ENCODE measurements at regions not wholly inside any gene's neighbourhood (a gene's known extent, or its start where the extent isn't known, plus 50 kb on each side); places are given as distances from the start of the nearest gene placed in this dataset.

DNA sequence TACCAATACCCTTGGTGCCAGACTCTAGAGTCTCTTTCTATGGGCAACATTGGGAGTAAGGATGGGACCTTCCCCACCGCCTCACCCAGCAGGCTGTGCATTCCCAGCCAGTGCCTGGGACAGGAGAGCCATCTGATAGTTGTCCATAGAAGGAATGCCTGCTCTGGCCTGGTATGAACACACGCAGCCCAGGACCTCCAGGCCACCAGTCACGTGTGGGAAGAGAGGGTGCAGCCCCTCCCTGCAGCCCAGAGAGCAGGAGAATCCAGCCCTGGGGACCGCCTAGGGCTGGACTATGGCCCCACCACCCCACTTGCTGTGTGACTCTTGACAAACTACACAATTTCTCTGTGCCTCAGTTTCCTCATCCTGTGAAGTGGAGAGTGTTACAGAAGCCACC lies 52.5 kb upstream of the ID2 start:
- H3K9me2 ChIP-seq (ENCODE audit: insufficient read depth, low read length): no peaks in the 10 kb centered on the region
- H3K9me3 ChIP-seq (ENCODE audit: low read length): no peaks in the 10 kb centered on the region
- H3K4me2 ChIP-seq (ENCODE audit: low read length): no peak overlapping the region
- H3F3A ChIP-seq (ENCODE audit: insufficient read depth, low read length, poor library complexity, severe bottlenecking): no peaks in the 10 kb centered on the region
- H3K4me3 ChIP-seq (ENCODE audit: low read length): no peak overlapping the region
- H3K27me3 ChIP-seq (ENCODE audit: insufficient read depth, low read depth, low read length): no peaks in the 10 kb centered on the region
- H3K36me3 ChIP-seq (ENCODE audit: insufficient read depth, low read length): no peaks in the 10 kb centered on the region
- H3K27ac ChIP-seq (ENCODE audit: low read length): no peak overlapping the region
- TF ChIP-seq, protein P1, sequence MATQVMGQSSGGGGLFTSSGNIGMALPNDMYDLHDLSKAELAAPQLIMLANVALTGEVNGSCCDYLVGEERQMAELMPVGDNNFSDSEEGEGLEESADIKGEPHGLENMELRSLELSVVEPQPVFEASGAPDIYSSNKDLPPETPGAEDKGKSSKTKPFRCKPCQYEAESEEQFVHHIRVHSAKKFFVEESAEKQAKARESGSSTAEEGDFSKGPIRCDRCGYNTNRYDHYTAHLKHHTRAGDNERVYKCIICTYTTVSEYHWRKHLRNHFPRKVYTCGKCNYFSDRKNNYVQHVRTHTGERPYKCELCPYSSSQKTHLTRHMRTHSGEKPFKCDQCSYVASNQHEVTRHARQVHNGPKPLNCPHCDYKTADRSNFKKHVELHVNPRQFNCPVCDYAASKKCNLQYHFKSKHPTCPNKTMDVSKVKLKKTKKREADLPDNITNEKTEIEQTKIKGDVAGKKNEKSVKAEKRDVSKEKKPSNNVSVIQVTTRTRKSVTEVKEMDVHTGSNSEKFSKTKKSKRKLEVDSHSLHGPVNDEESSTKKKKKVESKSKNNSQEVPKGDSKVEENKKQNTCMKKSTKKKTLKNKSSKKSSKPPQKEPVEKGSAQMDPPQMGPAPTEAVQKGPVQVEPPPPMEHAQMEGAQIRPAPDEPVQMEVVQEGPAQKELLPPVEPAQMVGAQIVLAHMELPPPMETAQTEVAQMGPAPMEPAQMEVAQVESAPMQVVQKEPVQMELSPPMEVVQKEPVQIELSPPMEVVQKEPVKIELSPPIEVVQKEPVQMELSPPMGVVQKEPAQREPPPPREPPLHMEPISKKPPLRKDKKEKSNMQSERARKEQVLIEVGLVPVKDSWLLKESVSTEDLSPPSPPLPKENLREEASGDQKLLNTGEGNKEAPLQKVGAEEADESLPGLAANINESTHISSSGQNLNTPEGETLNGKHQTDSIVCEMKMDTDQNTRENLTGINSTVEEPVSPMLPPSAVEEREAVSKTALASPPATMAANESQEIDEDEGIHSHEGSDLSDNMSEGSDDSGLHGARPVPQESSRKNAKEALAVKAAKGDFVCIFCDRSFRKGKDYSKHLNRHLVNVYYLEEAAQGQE (IDR thresholded peaks at IDR 0.05; ENCODE audit: borderline replicate concordance): no peak
- TF ChIP-seq CTCF (IDR thresholded peaks at IDR 0.05; ENCODE audit: poor library complexity, severe bottlenecking): no peak
- TF ChIP-seq RAD21 (conservative IDR thresholded peaks at IDR 0.05): no peak
- TF ChIP-seq EP300 (conservative IDR thresholded peaks at IDR 0.05; ENCODE audit: poor library complexity, severe bottlenecking): no peak
- no peak for TF ChIP-seq SMC3 (conservative IDR thresholded peaks at IDR 0.05; ENCODE audit: poor library complexity)
- TF ChIP-seq POLR2AphosphoS5 (IDR thresholded peaks at IDR 0.05): no peak
- TF ChIP-seq MXI1 (conservative IDR thresholded peaks at IDR 0.05; ENCODE audit: poor library complexity, severe bottlenecking): no peak
- no peak for TF ChIP-seq EZH2 (IDR thresholded peaks at IDR 0.05; ENCODE audit: borderline replicate concordance, insufficient read depth, low read length, poor library complexity, severe bottlenecking)
- no peak for TF ChIP-seq TAF1 (IDR thresholded peaks at IDR 0.05; ENCODE audit: low read depth)
- H3K9ac ChIP-seq (ENCODE audit: low read length): no peak overlapping the region
- no peak overlapping the region for H2AFZ ChIP-seq (ENCODE audit: low read depth, low read length)
- no peaks in the 10 kb centered on the region for H3K79me2 ChIP-seq (replicated peaks; ENCODE audit: insufficient read depth, low read length)
- H4K20me1 ChIP-seq (ENCODE audit: insufficient read depth): no peaks in the 10 kb centered on the region

GRCh38 chr2:8630676-8631464 lies 51.0 kb upstream of the ID2 start:
- Histone ChIP-seq H3K36me3 (ENCODE audit: insufficient read depth, low read length) (no peaks in the 10 kb centered on the region), H2AFZ (ENCODE audit: low read depth, low read length) (no peak overlapping the region), H3K4me2 (ENCODE audit: low read length) (no peak overlapping the region), H3F3A (ENCODE audit: insufficient read depth, low read length, poor library complexity, severe bottlenecking) (no peaks in the 10 kb centered on the region), H3K9me3 (ENCODE audit: low read length) (no peaks in the 10 kb centered on the region), H4K20me1 (ENCODE audit: insufficient read depth) (no peaks in the 10 kb centered on the region), H3K4me3 (ENCODE audit: low read length) (no peak overlapping the region), H3K79me2 (replicated peaks; ENCODE audit: insufficient read depth, low read length) (no peaks in the 10 kb centered on the region), H3K9ac (ENCODE audit: low read length) (no peak overlapping the region), H3K27ac (ENCODE audit: low read length) (no peak overlapping the region), H3K27me3 (ENCODE audit: insufficient read depth, low read depth, low read length) (no peaks in the 10 kb centered on the region), H3K9me2 (ENCODE audit: insufficient read depth, low read length) (no peaks in the 10 kb centered on the region)
- TF ChIP-seq RAD21 (conservative IDR thresholded peaks at IDR 0.05) (no peak), SMC3 (conservative IDR thresholded peaks at IDR 0.05; ENCODE audit: poor library complexity) (no peak), POLR2AphosphoS5 (IDR thresholded peaks at IDR 0.05) (no peak), CTCF (IDR thresholded peaks at IDR 0.05; ENCODE audit: poor library complexity, severe bottlenecking) (no peak), TAF1 (IDR thresholded peaks at IDR 0.05; ENCODE audit: low read depth) (no peak), EZH2 (IDR thresholded peaks at IDR 0.05; ENCODE audit: borderline replicate concordance, insufficient read depth, low read length, poor library complexity, severe bottlenecking) (no peak), MXI1 (conservative IDR thresholded peaks at IDR 0.05; ENCODE audit: poor library complexity, severe bottlenecking) (no peak), EP300 (conservative IDR thresholded peaks at IDR 0.05; ENCODE audit: poor library complexity, severe bottlenecking) (no peak)
- TF ChIP-seq, protein P1 (IDR thresholded peaks at IDR 0.05; ENCODE audit: borderline replicate concordance): no peak

All from neural cell (in vitro differentiated cells).